ENCODE measurements at regions not wholly inside any gene's neighbourhood (a gene's known extent, or its start where the extent isn't known, plus 50 kb on each side); places are given as distances from the start of the nearest gene placed in this dataset.

DNA sequence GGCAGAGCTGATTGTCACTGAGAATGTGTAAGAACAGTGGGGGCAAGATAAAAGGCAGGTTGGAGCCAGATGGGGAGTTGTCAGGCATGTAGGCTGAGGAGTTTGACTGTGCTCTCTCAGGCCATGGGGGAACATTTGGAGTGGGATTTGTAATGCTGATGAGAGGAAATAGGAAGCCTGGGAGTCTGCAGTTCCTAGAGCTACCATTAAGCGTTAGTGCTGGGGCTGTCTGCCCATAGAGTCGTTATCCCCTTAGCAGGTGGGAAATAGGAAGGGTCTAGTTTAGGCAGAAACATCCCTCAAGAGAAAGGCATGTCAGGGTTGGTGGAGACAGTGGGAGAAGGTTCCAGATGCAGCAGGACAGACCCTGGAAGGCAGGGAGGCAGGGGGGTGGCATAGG, 75.5 kb downstream of the RPS24 start:
- TF ChIP-seq, protein P1, sequence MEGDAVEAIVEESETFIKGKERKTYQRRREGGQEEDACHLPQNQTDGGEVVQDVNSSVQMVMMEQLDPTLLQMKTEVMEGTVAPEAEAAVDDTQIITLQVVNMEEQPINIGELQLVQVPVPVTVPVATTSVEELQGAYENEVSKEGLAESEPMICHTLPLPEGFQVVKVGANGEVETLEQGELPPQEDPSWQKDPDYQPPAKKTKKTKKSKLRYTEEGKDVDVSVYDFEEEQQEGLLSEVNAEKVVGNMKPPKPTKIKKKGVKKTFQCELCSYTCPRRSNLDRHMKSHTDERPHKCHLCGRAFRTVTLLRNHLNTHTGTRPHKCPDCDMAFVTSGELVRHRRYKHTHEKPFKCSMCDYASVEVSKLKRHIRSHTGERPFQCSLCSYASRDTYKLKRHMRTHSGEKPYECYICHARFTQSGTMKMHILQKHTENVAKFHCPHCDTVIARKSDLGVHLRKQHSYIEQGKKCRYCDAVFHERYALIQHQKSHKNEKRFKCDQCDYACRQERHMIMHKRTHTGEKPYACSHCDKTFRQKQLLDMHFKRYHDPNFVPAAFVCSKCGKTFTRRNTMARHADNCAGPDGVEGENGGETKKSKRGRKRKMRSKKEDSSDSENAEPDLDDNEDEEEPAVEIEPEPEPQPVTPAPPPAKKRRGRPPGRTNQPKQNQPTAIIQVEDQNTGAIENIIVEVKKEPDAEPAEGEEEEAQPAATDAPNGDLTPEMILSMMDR (IDR thresholded peaks at IDR 0.05 in 4 of 5, conservative IDR thresholded peaks at IDR 0.05 in 1 of 5) = no peak
- TF ChIP-seq POLR2A (IDR thresholded peaks at IDR 0.05) = no peak

Data from gastrocnemius medialis (tissue), 4 donors.